ENCODE measurements at regions not wholly inside any gene's neighbourhood (a gene's known extent, or its start where the extent isn't known, plus 50 kb on each side); places are given as distances from the start of the nearest gene placed in this dataset.

DNA sequence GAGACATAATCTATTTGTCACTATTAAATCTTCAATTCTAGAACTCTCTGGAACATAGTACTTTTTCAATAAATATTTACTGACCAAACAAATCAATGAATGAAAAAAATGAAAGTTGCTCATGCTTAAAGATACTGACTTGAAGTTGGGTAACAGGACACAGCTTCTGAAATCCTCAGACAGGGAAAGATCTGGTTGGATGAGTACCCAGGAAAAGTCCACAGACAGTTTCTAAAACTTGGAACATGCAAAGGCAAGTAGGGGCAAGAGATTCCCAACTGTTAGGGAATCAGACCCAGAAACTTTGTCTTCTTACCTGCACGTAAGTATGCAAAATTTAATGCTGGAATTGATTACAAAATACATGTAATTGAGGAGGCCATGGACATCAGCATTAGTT is 366.2 kb downstream of the ACTL7B start:
- H3K36me3 ChIP-seq (ENCODE audit: control insufficient read depth in 2 of 2, extremely low read depth in 1 of 2, insufficient read depth in 2 of 2, low read length in 2 of 2): no peaks in the 10 kb centered on the region
- H3K9me1 ChIP-seq (replicated peaks; ENCODE audit: control insufficient read depth, extremely low read depth, insufficient read depth, low read length): no peaks in the 10 kb centered on the region
- intact Hi-C loops (cut with micrococcal nuclease) (no loop called here), dilution Hi-C loops (cut with MboI; ENCODE audit: extremely low pct_ligation_motif_present, low sequenced_read_pairs) (no loop called here)
- CTCF ChIA-PET: no interaction called here
- DNase-seq (ENCODE audit: low read depth, low spot score) (no peak), FAIRE-seq (no peak)
- no peak overlapping the region for H3K4me3 ChIP-seq (replicated peaks in 1 of 3; ENCODE audit: insufficient read depth in 1 of 3, low read depth in 1 of 3, low read length in 3 of 3)
- no peaks in the 10 kb centered on the region for H4K20me1 ChIP-seq (replicated peaks; ENCODE audit: control insufficient read depth, extremely low read depth, insufficient read depth, low read length)
- no peaks in the 10 kb centered on the region for H3K79me2 ChIP-seq (ENCODE audit: control insufficient read depth, insufficient read depth, low read length)
- no peaks in the 10 kb centered on the region for H3K9me3 ChIP-seq (replicated peaks; ENCODE audit: control insufficient read depth, insufficient read depth, low read length)
- no peaks in the 10 kb centered on the region for H3K27me3 ChIP-seq (ENCODE audit: control insufficient read depth in 2 of 2, insufficient read depth in 2 of 2, low read length in 2 of 2)
- no peaks in the 10 kb centered on the region for H3K4me1 ChIP-seq (ENCODE audit: control insufficient read depth, extremely low read depth, insufficient read depth, low read length)
- TF ChIP-seq, protein P1, sequence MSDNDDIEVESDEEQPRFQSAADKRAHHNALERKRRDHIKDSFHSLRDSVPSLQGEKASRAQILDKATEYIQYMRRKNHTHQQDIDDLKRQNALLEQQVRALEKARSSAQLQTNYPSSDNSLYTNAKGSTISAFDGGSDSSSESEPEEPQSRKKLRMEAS (IDR thresholded peaks at IDR 0.05; ENCODE audit: insufficient read depth, insufficient read length): no peak
- no peak for TF ChIP-seq POLR2AphosphoS5 (IDR thresholded peaks at IDR 0.05; ENCODE audit: insufficient read depth, low read depth, low read length)
- TF ChIP-seq, protein P2, sequence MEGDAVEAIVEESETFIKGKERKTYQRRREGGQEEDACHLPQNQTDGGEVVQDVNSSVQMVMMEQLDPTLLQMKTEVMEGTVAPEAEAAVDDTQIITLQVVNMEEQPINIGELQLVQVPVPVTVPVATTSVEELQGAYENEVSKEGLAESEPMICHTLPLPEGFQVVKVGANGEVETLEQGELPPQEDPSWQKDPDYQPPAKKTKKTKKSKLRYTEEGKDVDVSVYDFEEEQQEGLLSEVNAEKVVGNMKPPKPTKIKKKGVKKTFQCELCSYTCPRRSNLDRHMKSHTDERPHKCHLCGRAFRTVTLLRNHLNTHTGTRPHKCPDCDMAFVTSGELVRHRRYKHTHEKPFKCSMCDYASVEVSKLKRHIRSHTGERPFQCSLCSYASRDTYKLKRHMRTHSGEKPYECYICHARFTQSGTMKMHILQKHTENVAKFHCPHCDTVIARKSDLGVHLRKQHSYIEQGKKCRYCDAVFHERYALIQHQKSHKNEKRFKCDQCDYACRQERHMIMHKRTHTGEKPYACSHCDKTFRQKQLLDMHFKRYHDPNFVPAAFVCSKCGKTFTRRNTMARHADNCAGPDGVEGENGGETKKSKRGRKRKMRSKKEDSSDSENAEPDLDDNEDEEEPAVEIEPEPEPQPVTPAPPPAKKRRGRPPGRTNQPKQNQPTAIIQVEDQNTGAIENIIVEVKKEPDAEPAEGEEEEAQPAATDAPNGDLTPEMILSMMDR (IDR thresholded peaks at IDR 0.05; ENCODE audit: extremely low read depth in 1 of 2, insufficient read depth in 1 of 2, low read depth in 1 of 2, low read length in 2 of 2): no peak
- no peak for TF ChIP-seq GATA2 (IDR thresholded peaks at IDR 0.05; ENCODE audit: insufficient read depth, insufficient read length, low read depth, low read length)
- TF ChIP-seq EZH2 (IDR thresholded peaks at IDR 0.05; ENCODE audit: borderline replicate concordance, low read depth, low read length, severe bottlenecking): no peak
- no peak for TF ChIP-seq MYC (IDR thresholded peaks at IDR 0.05; ENCODE audit: low read depth, low read length)
- TF ChIP-seq FOS (IDR thresholded peaks at IDR 0.05; ENCODE audit: borderline replicate concordance, insufficient read depth, low read length): no peak
- BruUV-seq (replicated peaks): no TSS peak
- POLR2A ChIA-PET: no interaction called here
- no peak overlapping the region for H3K9ac ChIP-seq (replicated peaks; ENCODE audit: extremely low read depth, insufficient read depth, low read length)
- H3K4me2 ChIP-seq (ENCODE audit: insufficient read depth, low read length): no peak overlapping the region
- no peak overlapping the region for H3K27ac ChIP-seq (ENCODE audit: insufficient read depth, low read depth, low read length)
- no peak overlapping the region for H2AFZ ChIP-seq (ENCODE audit: low read depth, low read length)

Measured in endothelial cell of umbilical vein (primary cell).